Transverse colon (tissue), 4 donors: ENCODE measurements at regions not wholly inside any gene's neighbourhood (a gene's known extent, or its start where the extent isn't known, plus 50 kb on each side); places are given as distances from the start of the nearest gene placed in this dataset.
"Not testable (repeated sequence)": the region's sequence is repeated elsewhere in the genome, so short reads cannot be mapped to it uniquely, and the experiment has no call there.

Source experiments
- DNase-seq: peaks from one replicate; pipeline ENCODE4 v3.0.0-alpha.2; 2019
- H3K27ac ChIP-seq, 4 donors: fragments of 200-600 bp; sonication (generic); 2 replicates each; pipeline ENCODE4 v1.5.1; 2016 to 2018; ENCODE audit warnings: inconsistent platforms in 4 of 4
- H3K27me3 ChIP-seq: fragments of 200-600 bp; sonication (generic); 2 replicates; pipeline ENCODE4 v1.5.1; 2017; ENCODE audit warnings: inconsistent platforms
- H3K36me3 ChIP-seq, 4 donors: fragments of 200-600 bp; sonication (generic); 2 replicates each; pipeline ENCODE4 v1.5.1; 2017 to 2019; ENCODE audit warnings: inconsistent platforms in 4 of 4
- H3K4me1 ChIP-seq, 4 donors: fragments of 200-600 bp; sonication (generic); 2 replicates each; pipeline ENCODE4 v1.5.1; 2017 to 2020; ENCODE audit warnings: inconsistent platforms in 4 of 4
- H3K4me3 ChIP-seq, 4 donors: fragments of 200-600 bp; sonication (generic); 1 replicate in 1 of 4; 2 replicates in 3 of 4; pipeline versions ENCODE4 v1.5.1 to v1.6.1; 2017 to 2019; ENCODE audit warnings: inconsistent platforms in 4 of 4
- H3K9me3 ChIP-seq, 2 donors: fragments of 200-600 bp; sonication (generic); 2 replicates each; pipeline ENCODE4 v1.5.1; 2017 to 2019; ENCODE audit warnings: inconsistent platforms in 2 of 2
- CTCF ChIP-seq, 5 experiments: fragments of 200-600 bp in 3 of 5; fragments of 450-650 bp in 2 of 5; sonication (generic) in 3 of 5; IDR thresholded peaks; 1 replicate in 2 of 5; 2 replicates in 3 of 5; pipeline ENCODE4 v1.5.1; 2016 to 2017; ENCODE audit warnings: antibody characterized with exemption in 5 of 5, inconsistent platforms in 3 of 5, mild to moderate bottlenecking in 2 of 5, moderate library complexity in 1 of 5
- EP300 ChIP-seq: sonication (generic); formaldehyde crosslinking; IDR thresholded peaks from one replicate; pipeline ENCODE4 v1.6.1; 2017; ENCODE audit warnings: antibody characterized with exemption, low read depth
- POLR2A ChIP-seq: fragments of 450-650 bp; IDR thresholded peaks from one replicate; pipeline ENCODE4 v1.6.1; 2016; ENCODE audit warnings: antibody characterized with exemption, mild to moderate bottlenecking, moderate library complexity
- POLR2AphosphoS5 ChIP-seq, 3 donors: sonication (generic); formaldehyde crosslinking; IDR thresholded peaks; one replicate each; pipeline ENCODE4 v1.6.1; 2016; ENCODE audit warnings: antibody characterized with exemption in 3 of 3
- WGBS, 2 donors: methylation state at CpG; one replicate each; pipeline ENCODE4 v1.1.5; 2018; ENCODE audit warnings: low coverage in 1 of 2; 5-methylcytosine and 5-hydroxymethylcytosine counted together
- in situ Hi-C, 4 donors: fragments of 200-750 bp; cut with MboI; loops; one replicate each; pipeline versions ENCODE4 v1.15.0 to v1.15.1; 2017; ENCODE audit warnings: low sequenced_read_pairs in 3 of 4, low pct_ligation_motif_present in 1 of 4, low pct_unique_long_range_greater_than_20kb in 1 of 4
- intact Hi-C: fragments of 100-400 bp; cut with DNase I; formaldehyde crosslinking; loops from one replicate; pipeline ENCODE4 v1.15.1; 2023; ENCODE audit warnings: low total_unique reads

- Histone ChIP-seq H3K4me3 (no peak overlapping the region), H3K9me3 (no peaks in the 10 kb centered on the region), H3K4me1 (no peaks in the 10 kb centered on the region), H3K36me3 (no peaks in the 10 kb centered on the region), H3K27ac (no peak overlapping the region), H3K27me3 (no peaks in the 10 kb centered on the region)
- WGBS, 2 donors: 68% methylated on average over 3 of the region's 3 CpGs; no CpG with 5 or more reads in 1 of the 2 donors
- DNase-seq: no peak
- TF ChIP-seq CTCF (IDR thresholded peaks at IDR 0.05) (no peak), EP300 (no peak), POLR2AphosphoS5 (IDR thresholded peaks at IDR 0.05) (no peak), POLR2A (no peak)
- in situ Hi-C loops (no loop called here), intact Hi-C loops (no loop called here)
These were observed 1292.2 kb upstream of the TMEM132C start for GRCh38 chr12:126974779-126975178.

GRCh38 chr12:126976579-126976978 lies 1290.4 kb upstream of the TMEM132C start:
- H3K4me3 ChIP-seq: no peak overlapping the region
- H3K9me3 ChIP-seq: no peaks in the 10 kb centered on the region
- no peak overlapping the region for H3K27ac ChIP-seq
- TF ChIP-seq POLR2A: no peak
- TF ChIP-seq EP300: no peak
- in situ Hi-C loops: no loop called here
- H3K36me3 ChIP-seq: no peaks in the 10 kb centered on the region
- no peak for DNase-seq
- intact Hi-C loops: no loop called here
- no peaks in the 10 kb centered on the region for H3K27me3 ChIP-seq
- 81 to 89% methylated on average over 5 to 6 of the region's 6 CpGs for WGBS, 2 donors
- no peaks in the 10 kb centered on the region for H3K4me1 ChIP-seq

- in situ Hi-C loops, H3K9me3 ChIP-seq, H3K4me1 ChIP-seq, H3K27me3 ChIP-seq, H3K4me3 ChIP-seq, H3K27ac ChIP-seq, intact Hi-C loops, DNase-seq, H3K36me3 ChIP-seq: not testable (repeated sequence)
- WGBS, 2 donors: 84% methylated on average over 2 of the region's 2 CpGs; no CpG with 5 or more reads in 1 of the 2 donors
These were observed 1287.4 kb upstream of the TMEM132C start for GRCh38 chr12:126979564-126979963.

- Histone ChIP-seq H3K27me3 (no peaks in the 10 kb centered on the region), H3K9me3 (peaks cover 0 to 7% of the 10 kb centered on the region in 2 donors), H3K36me3 (no peaks in the 10 kb centered on the region), H3K4me3 (no peak overlapping the region), H3K4me1 (no peaks in the 10 kb centered on the region), H3K27ac (no peak overlapping the region)
- in situ Hi-C loops (no loop called here), intact Hi-C loops (no loop called here)
- WGBS, 2 donors: 25 to 52% methylated on average over 1 of the region's 1 CpG
- no peak for DNase-seq
- TF ChIP-seq CTCF (IDR thresholded peaks at IDR 0.05) (no peak), POLR2AphosphoS5 (IDR thresholded peaks at IDR 0.05) (no peak), EP300 (no peak), POLR2A (no peak)
These were observed 1284.3 kb upstream of the TMEM132C start for GRCh38 chr12:126982707-126983106.

- H3K27ac ChIP-seq, H3K9me3 ChIP-seq, H3K4me1 ChIP-seq, DNase-seq, H3K27me3 ChIP-seq, H3K4me3 ChIP-seq, intact Hi-C loops, H3K36me3 ChIP-seq, in situ Hi-C loops: not testable (repeated sequence)
- 81 to 100% methylated on average over 1 to 2 of the region's 2 CpGs for WGBS, 2 donors
These were observed 1283.2 kb upstream of the TMEM132C start for GRCh38 chr12:126983735-126984134.

GRCh38 chr12:126985663-126986062 lies 1281.3 kb upstream of the TMEM132C start:
- H3K27ac ChIP-seq, DNase-seq, H3K4me1 ChIP-seq, H3K27me3 ChIP-seq, intact Hi-C loops, H3K4me3 ChIP-seq, H3K9me3 ChIP-seq, in situ Hi-C loops, H3K36me3 ChIP-seq: not testable (repeated sequence)
